AG09319 (cell line): ENCODE measurements at regions not wholly inside any gene's neighbourhood (a gene's known extent, or its start where the extent isn't known, plus 50 kb on each side); places are given as distances from the start of the nearest gene placed in this dataset.
A peak's percentile ranks its signal among the peaks of the same experiment; 100 is the strongest.
"Not testable (repeated sequence)": the region's sequence is repeated elsewhere in the genome, so short reads cannot be mapped to it uniquely, and the experiment has no call there.

Source experiments
- DNase-seq: peaks from one replicate; pipeline ENCODE4 v3.0.0-alpha.2; 2010; ENCODE audit warnings: low read depth; ENCODE audit errors: extremely low read depth
- CTCF ChIP-seq: IDR thresholded peaks from 2 replicates; pipeline ENCODE4 v1.5.1; 2011; ENCODE audit warnings: low read depth, mild to moderate bottlenecking, inconsistent platforms, low read length, moderate library complexity

- DNase-seq, result no peak
- no peak for TF ChIP-seq CTCF
These were observed 131.0 kb upstream of the OLIG3 start for GRCh38 chr6:137625100-137625661.

- TF ChIP-seq CTCF, result no peak
- no peak for DNase-seq
These were observed 131.6 kb upstream of the OLIG3 start for GRCh38 chr6:137625808-137626207.

GRCh38 chr6:137630666-137631065 lies 136.5 kb upstream of the OLIG3 start:
- no peak for DNase-seq
- TF ChIP-seq CTCF, result no peak

GRCh38 chr6:137631323-137631722 lies 137.1 kb upstream of the OLIG3 start:
- TF ChIP-seq CTCF, result no peak
- DNase-seq, result no peak

- not testable (repeated sequence) for DNase-seq
These were observed 140.0 kb upstream of the OLIG3 start for GRCh38 chr6:137634177-137634576.

GRCh38 chr6:137637121-137637520 lies 142.9 kb upstream of the OLIG3 start:
- DNase-seq, result peak; percentile 96
- no peak for TF ChIP-seq CTCF

GRCh38 chr6:137638926-137639706 lies 144.9 kb upstream of the OLIG3 start:
- no peak for TF ChIP-seq CTCF

GRCh38 chr6:137640086-137640485 lies 145.9 kb upstream of the OLIG3 start:
- TF ChIP-seq CTCF, result no peak
- DNase-seq, result no peak

More at GRCh38 chr6:137638926-137639706, 144.9 kb upstream of the OLIG3 start:
- no peak for DNase-seq
